Prostate gland (tissue), 2 donors: ENCODE measurements at regions not wholly inside any gene's neighbourhood (a gene's known extent, or its start where the extent isn't known, plus 50 kb on each side); places are given as distances from the start of the nearest gene placed in this dataset.

Experiments
- POLR2A ChIP-seq: fragments of 450-650 bp; IDR thresholded peaks from one replicate; pipeline ENCODE4 v1.6.1; 2016; ENCODE audit warnings: antibody characterized with exemption, mild to moderate bottlenecking
- POLR2AphosphoS5 ChIP-seq: sonication (generic); formaldehyde crosslinking; IDR thresholded peaks from one replicate; pipeline ENCODE4 v1.6.1; 2017; ENCODE audit warnings: antibody characterized with exemption
- TF ChIP-seq, protein P1 (sequence below), 4 experiments: fragments of 200-600 bp in 2 of 4; fragments of 450-650 bp in 2 of 4; sonication (generic) in 2 of 4; IDR thresholded peaks; 1 replicate in 3 of 4; 2 replicates in 1 of 4; pipeline ENCODE4 v1.5.1; 2016 to 2019; ENCODE audit warnings: antibody characterized with exemption in 4 of 4, mild to moderate bottlenecking in 2 of 4, moderate library complexity in 2 of 4

DNA sequence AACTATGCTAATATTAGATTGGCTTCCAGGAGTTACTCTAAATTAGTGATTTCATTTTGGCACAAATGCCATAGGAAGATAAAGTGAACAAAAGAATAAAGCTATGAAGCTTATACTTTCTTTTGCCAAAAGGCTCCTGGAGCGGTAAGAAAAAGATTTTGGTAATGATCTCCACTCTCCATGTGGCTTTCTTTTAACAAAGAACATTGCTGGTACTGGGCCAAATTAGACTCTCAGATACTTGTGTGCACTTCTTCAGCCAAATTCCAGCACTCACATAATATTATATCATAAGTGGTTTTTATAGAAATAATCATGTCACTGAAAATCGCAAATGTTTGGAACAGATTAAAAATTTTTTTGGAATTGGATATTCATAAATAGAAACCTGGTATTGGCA lies 142.4 kb upstream of the FGF13 start:
- TF ChIP-seq POLR2AphosphoS5, result no peak
- TF ChIP-seq, protein P1, sequence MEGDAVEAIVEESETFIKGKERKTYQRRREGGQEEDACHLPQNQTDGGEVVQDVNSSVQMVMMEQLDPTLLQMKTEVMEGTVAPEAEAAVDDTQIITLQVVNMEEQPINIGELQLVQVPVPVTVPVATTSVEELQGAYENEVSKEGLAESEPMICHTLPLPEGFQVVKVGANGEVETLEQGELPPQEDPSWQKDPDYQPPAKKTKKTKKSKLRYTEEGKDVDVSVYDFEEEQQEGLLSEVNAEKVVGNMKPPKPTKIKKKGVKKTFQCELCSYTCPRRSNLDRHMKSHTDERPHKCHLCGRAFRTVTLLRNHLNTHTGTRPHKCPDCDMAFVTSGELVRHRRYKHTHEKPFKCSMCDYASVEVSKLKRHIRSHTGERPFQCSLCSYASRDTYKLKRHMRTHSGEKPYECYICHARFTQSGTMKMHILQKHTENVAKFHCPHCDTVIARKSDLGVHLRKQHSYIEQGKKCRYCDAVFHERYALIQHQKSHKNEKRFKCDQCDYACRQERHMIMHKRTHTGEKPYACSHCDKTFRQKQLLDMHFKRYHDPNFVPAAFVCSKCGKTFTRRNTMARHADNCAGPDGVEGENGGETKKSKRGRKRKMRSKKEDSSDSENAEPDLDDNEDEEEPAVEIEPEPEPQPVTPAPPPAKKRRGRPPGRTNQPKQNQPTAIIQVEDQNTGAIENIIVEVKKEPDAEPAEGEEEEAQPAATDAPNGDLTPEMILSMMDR (IDR thresholded peaks at IDR 0.05), result no peak
- TF ChIP-seq POLR2A, result no peak
